Nucleus accumbens (tissue), 56 donors: ENCODE measurements at regions not wholly inside any gene's neighbourhood (a gene's known extent, or its start where the extent isn't known, plus 50 kb on each side); places are given as distances from the start of the nearest gene placed in this dataset.

Source experiments
- DNase-seq, 56 donors: peaks; one replicate each; lab custom pipeline; 2025; lab: John Stamatoyannopoulos, UW

DNA sequence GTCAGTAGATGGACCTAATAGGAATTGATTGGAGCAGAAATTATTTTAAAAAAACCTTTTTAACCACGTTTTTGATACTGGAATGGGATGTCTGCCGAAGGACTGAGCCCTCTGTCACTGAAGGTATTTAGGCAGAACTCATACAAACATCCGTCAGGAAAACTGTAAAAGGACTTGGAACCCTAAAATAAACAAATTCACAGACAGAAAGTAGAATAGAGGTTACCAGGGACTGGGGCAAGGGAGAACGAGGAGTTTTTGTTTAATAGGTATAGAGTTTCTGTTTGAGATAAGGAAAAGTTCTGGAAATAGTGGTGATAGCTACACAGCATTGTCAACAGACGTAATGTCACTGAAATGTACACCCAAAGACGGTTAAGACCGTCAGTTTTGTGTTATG is 105.5 kb downstream of the BCOR start:
- no peak for DNase-seq

DNA sequence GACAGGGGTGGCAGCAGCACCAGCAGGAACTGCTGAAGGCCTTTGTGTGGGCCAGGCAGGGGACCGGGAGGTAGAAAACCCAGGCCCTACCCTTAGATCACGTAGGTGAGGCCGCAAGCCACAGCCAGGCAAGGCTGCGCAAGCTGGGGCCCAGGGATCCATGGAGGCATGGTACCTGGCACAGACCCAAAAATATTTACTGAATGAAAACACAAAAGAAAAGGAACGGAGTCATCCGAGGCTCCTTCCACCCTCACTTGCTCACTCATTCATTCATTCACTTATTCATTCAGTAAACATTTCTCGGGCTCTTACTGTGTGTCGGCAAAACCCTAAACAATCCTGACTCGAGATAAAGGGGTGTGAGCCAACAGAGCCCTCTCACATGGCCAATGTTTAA is 102.3 kb downstream of the BCOR start:
- DNase-seq, result no peak

DNA sequence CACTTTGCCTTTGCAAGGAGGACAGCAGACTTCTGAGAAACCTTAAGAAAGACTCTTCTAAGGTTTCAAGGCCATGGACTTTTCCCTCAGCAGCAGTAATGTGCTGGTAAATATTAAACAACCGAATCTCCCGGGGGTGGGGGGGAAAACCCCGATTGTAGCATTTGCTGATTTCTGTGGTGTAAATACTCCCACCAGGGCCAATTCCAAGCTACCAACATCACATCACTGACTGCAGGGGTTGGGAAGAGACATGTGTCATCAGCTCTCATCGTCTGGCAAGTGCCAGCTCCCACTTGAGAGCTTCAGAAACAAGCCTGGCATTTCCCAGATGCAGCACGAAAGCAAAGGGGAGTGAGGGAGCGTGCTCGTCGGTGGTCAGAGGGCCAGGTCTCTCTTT is 101.2 kb downstream of the BCOR start:
- no peak for DNase-seq

DNA sequence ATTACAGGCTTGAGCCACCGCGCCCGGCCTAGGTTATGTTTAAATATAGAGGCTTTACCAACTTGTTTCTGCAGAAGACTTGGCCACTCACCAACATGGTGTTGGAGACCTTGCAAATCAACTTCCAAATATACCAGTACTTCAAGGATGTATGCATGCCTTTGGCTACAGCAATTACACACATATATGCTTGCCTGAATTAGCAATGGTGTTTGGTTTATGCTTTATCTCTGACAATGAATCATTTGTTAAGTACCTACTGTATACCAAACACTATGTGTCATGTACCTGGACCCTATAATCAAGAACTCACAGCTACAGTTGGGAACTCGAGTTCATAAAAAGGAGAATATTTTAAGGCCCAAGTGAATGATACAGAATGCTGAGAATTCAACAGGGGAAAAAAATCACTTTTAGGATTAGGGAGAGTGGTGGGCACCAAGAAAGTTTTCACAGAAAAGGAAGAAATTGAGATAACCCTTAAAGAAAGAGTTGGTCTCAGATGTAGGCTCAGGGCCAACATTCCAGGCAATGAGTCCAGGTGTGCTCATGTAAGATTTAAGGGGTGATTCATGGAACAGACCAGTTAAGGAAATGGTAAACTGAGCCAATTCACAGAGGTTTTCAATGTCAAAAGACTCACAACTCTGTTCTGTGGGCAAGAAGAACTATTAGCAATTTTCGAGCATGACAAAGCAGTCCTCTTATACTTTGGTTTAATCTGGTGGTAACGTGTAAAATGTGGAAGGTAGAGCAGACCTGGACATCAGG is 98.9 kb downstream of the BCOR start:
- DNase-seq, result no peak
